Fibroblast of lung (primary cell): ENCODE measurements at regions not wholly inside any gene's neighbourhood (a gene's known extent, or its start where the extent isn't known, plus 50 kb on each side); places are given as distances from the start of the nearest gene placed in this dataset.

Experiments used
- DNase-seq, 2 donors: peaks; one replicate each; pipeline versions ENCODE4 v3.0.0 to v3.0.0-alpha.2; 2010; ENCODE audit warnings: low read depth in 2 of 2
- H2AFZ ChIP-seq: 2 replicates; pipeline ENCODE4 v1.5.1; 2012; ENCODE audit warnings: low read length, control low read depth, inconsistent platforms
- H3K27ac ChIP-seq: 2 replicates; pipeline ENCODE4 v1.5.1; 2011; ENCODE audit warnings: low read length, control low read depth; ENCODE audit not compliant: insufficient read depth
- H3K27me3 ChIP-seq: 2 replicates; pipeline ENCODE4 v1.5.1; 2011; ENCODE audit warnings: mild to moderate bottlenecking, low read length; ENCODE audit not compliant: control insufficient read depth, insufficient read depth
- H3K36me3 ChIP-seq: 2 replicates; pipeline ENCODE4 v1.5.1; 2011; ENCODE audit warnings: low read length; ENCODE audit not compliant: control insufficient read depth, insufficient read depth
- H3K4me1 ChIP-seq: 2 replicates; pipeline ENCODE4 v1.5.1; 2011; ENCODE audit warnings: low read length; ENCODE audit not compliant: control insufficient read depth, insufficient read depth; ENCODE audit errors: extremely low read depth
- H3K4me2 ChIP-seq: 2 replicates; pipeline ENCODE4 v1.5.1; 2011; ENCODE audit warnings: low read length, control low read depth; ENCODE audit not compliant: insufficient read depth; ENCODE audit errors: extremely low read depth
- H3K4me3 ChIP-seq, 4 experiments: fragments of 200-600 bp in 1 of 4; sonication (generic) in 1 of 4; replicated peaks in 1 of 4; 2 replicates each; pipeline ENCODE4 v1.5.1; 2011 to 2016; ENCODE audit warnings: low read length in 4 of 4, low read depth in 3 of 4, mild to moderate bottlenecking in 3 of 4, control low read depth in 2 of 4, inconsistent platforms in 1 of 4, mixed read lengths in 1 of 4; ENCODE audit not compliant: insufficient read depth in 1 of 4; ENCODE audit errors: control extremely low read depth in 1 of 4
- H3K79me2 ChIP-seq: 2 replicates; pipeline ENCODE4 v1.5.1; 2012; ENCODE audit warnings: mild to moderate bottlenecking, low read length, inconsistent platforms; ENCODE audit not compliant: control insufficient read depth, insufficient read depth
- H3K9ac ChIP-seq: 2 replicates; pipeline ENCODE4 v1.5.1; 2011; ENCODE audit warnings: mild to moderate bottlenecking, low read length, control low read depth; ENCODE audit not compliant: insufficient read depth
- H3K9me3 ChIP-seq: 2 replicates; pipeline ENCODE4 v1.5.1; 2012; ENCODE audit warnings: low read depth, low read length; ENCODE audit not compliant: control insufficient read depth, insufficient read depth
- H4K20me1 ChIP-seq: 2 replicates; pipeline ENCODE4 v1.5.1; 2011; ENCODE audit warnings: low read length; ENCODE audit not compliant: control insufficient read depth, insufficient read depth; ENCODE audit errors: extremely low read depth
- CTCF ChIP-seq, 2 donors: IDR thresholded peaks in 1 of 2; conservative IDR thresholded peaks in 1 of 2; 1 replicate in 1 of 2; 2 replicates in 1 of 2; pipeline ENCODE4 v1.5.1; 2011 to 2012; ENCODE audit warnings: low read length in 2 of 2, control low read depth in 1 of 2, inconsistent platforms in 1 of 2, low read depth in 1 of 2, mild to moderate bottlenecking in 1 of 2
- EZH2 ChIP-seq: IDR thresholded peaks from 2 replicates; pipeline ENCODE4 v1.5.1; 2012; ENCODE audit warnings: low read length, control low read depth, mild to moderate bottlenecking; ENCODE audit errors: missing control alignments

- Histone ChIP-seq H3K9me3 (no peaks in the 10 kb centered on the region), H3K4me1 (no peaks in the 10 kb centered on the region), H3K4me2 (no peak overlapping the region), H4K20me1 (no peaks in the 10 kb centered on the region), H3K27me3 (no peaks in the 10 kb centered on the region), H3K79me2 (no peaks in the 10 kb centered on the region), H3K4me3 (no peak overlapping the region), H3K27ac (no peak overlapping the region), H2AFZ (no peak overlapping the region), H3K36me3 (no peaks in the 10 kb centered on the region), H3K9ac (no peak overlapping the region)
- no peak for DNase-seq
- TF ChIP-seq EZH2 = no peak
- no peak for TF ChIP-seq CTCF (conservative IDR thresholded peaks at IDR 0.05 in 1 of 2, IDR thresholded peaks at IDR 0.05 in 1 of 2; ENCODE audit: low read depth in 1 of 2, low read length in 2 of 2)
Observed at GRCh38 chr4:20348411-20348810, 96.7 kb downstream of the SLIT2 start.

- H3K4me1 ChIP-seq = no peaks in the 10 kb centered on the region
- no peak overlapping the region for H3K4me2 ChIP-seq
- no peak overlapping the region for H3K4me3 ChIP-seq
- H2AFZ ChIP-seq = no peak overlapping the region
- TF ChIP-seq CTCF (conservative IDR thresholded peaks at IDR 0.05 in 1 of 2, IDR thresholded peaks at IDR 0.05 in 1 of 2; ENCODE audit: low read depth in 1 of 2, low read length in 2 of 2) = no peak
- no peak for TF ChIP-seq EZH2
- no peaks in the 10 kb centered on the region for H4K20me1 ChIP-seq
- H3K36me3 ChIP-seq = no peaks in the 10 kb centered on the region
- H3K27me3 ChIP-seq = no peaks in the 10 kb centered on the region
- no peak overlapping the region for H3K9ac ChIP-seq
- no peak overlapping the region for H3K27ac ChIP-seq
- no peaks in the 10 kb centered on the region for H3K79me2 ChIP-seq
- no peak for DNase-seq
- H3K9me3 ChIP-seq = no peaks in the 10 kb centered on the region
Observed at GRCh38 chr4:20351360-20352162, 99.9 kb downstream of the SLIT2 start.

GRCh38 chr4:20352163-20352431 lies 100.4 kb downstream of the SLIT2 start:
- no peak overlapping the region for H3K4me2 ChIP-seq
- no peaks in the 10 kb centered on the region for H3K9me3 ChIP-seq
- no peaks in the 10 kb centered on the region for H3K27me3 ChIP-seq
- no peak overlapping the region for H3K4me3 ChIP-seq
- no peaks in the 10 kb centered on the region for H3K36me3 ChIP-seq
- no peak overlapping the region for H3K27ac ChIP-seq
- H3K4me1 ChIP-seq = no peaks in the 10 kb centered on the region
- TF ChIP-seq CTCF (conservative IDR thresholded peaks at IDR 0.05 in 1 of 2, IDR thresholded peaks at IDR 0.05 in 1 of 2; ENCODE audit: low read depth in 1 of 2, low read length in 2 of 2) (no peak), EZH2 (no peak)
- H3K9ac ChIP-seq = no peak overlapping the region
- H3K79me2 ChIP-seq = no peaks in the 10 kb centered on the region
- H2AFZ ChIP-seq = no peak overlapping the region
- H4K20me1 ChIP-seq = no peaks in the 10 kb centered on the region
- DNase-seq = no peak
